ENCODE measurements at regions not wholly inside any gene's neighbourhood (a gene's known extent, or its start where the extent isn't known, plus 50 kb on each side); places are given as distances from the start of the nearest gene placed in this dataset.

GRCh38 chrX:34809096-34809495 lies 133.5 kb upstream of the FAM47B start:
- Histone ChIP-seq H3K9me1 (ENCODE audit: control insufficient read depth, extremely low read depth, insufficient read depth, low read length) (no peaks in the 10 kb centered on the region), H3K4me3 (ENCODE audit: control insufficient read depth in 2 of 3, extremely low read depth in 1 of 3, insufficient read depth in 2 of 3, low read depth in 1 of 3, low read length in 3 of 3) (no peak overlapping the region), H3K36me3 (ENCODE audit: control insufficient read depth in 2 of 2, extremely low read depth in 1 of 2, insufficient read depth in 2 of 2, low read length in 2 of 2) (no peaks in the 10 kb centered on the region), H3K9me3 (ENCODE audit: control insufficient read depth, low read depth, low read length) (no peaks in the 10 kb centered on the region), H3K4me2 (ENCODE audit: control insufficient read depth, extremely low read depth, insufficient read depth, low read depth, low read length) (no peak overlapping the region), H2AFZ (ENCODE audit: control insufficient read depth, low read length) (no peak overlapping the region), H3K9ac (ENCODE audit: control insufficient read depth, extremely low read depth, insufficient read depth, low read length) (no peak overlapping the region), H3K79me2 (ENCODE audit: control insufficient read depth, insufficient read depth, low read length) (no peaks in the 10 kb centered on the region), H3K27me3 (ENCODE audit: control insufficient read depth, extremely low read depth, insufficient read depth, low read length) (no peaks in the 10 kb centered on the region), H4K20me1 (ENCODE audit: control insufficient read depth, extremely low read depth, insufficient read depth, low read length) (no peaks in the 10 kb centered on the region), H3K27ac (ENCODE audit: control insufficient read depth, insufficient read depth, low read length) (no peak overlapping the region), H3K4me1 (ENCODE audit: control insufficient read depth, extremely low read depth, insufficient read depth, low read length) (no peaks in the 10 kb centered on the region)
- DNase-seq (ENCODE audit: low read depth, low spot score): no peak
- no peak for FAIRE-seq
- dilution Hi-C loops (cut with MboI; ENCODE audit: extremely low pct_ligation_motif_present, low sequenced_read_pairs): no loop called here
- TF ChIP-seq EZH2 (IDR thresholded peaks at IDR 0.05; ENCODE audit: low read length) (no peak), CTCF (optimal IDR thresholded peaks at IDR 0.05 in 1 of 3, IDR thresholded peaks at IDR 0.05 in 1 of 3, conservative IDR thresholded peaks at IDR 0.05 in 1 of 3; ENCODE audit: extremely low read depth in 1 of 3, insufficient read depth in 2 of 3, low read length in 3 of 3) (no peak)

- H3K27me3 ChIP-seq (ENCODE audit: control insufficient read depth, extremely low read depth, insufficient read depth, low read length): no peaks in the 10 kb centered on the region
- no peak overlapping the region for H2AFZ ChIP-seq (ENCODE audit: control insufficient read depth, low read length)
- H3K4me2 ChIP-seq (ENCODE audit: control insufficient read depth, extremely low read depth, insufficient read depth, low read depth, low read length): no peak overlapping the region
- H3K9me1 ChIP-seq (ENCODE audit: control insufficient read depth, extremely low read depth, insufficient read depth, low read length): no peaks in the 10 kb centered on the region
- H3K36me3 ChIP-seq (ENCODE audit: control insufficient read depth in 2 of 2, extremely low read depth in 1 of 2, insufficient read depth in 2 of 2, low read length in 2 of 2): no peaks in the 10 kb centered on the region
- H3K27ac ChIP-seq (ENCODE audit: control insufficient read depth, insufficient read depth, low read length): no peak overlapping the region
- H3K4me3 ChIP-seq (ENCODE audit: control insufficient read depth in 2 of 3, extremely low read depth in 1 of 3, insufficient read depth in 2 of 3, low read depth in 1 of 3, low read length in 3 of 3): no peak overlapping the region
- H3K4me1 ChIP-seq (ENCODE audit: control insufficient read depth, extremely low read depth, insufficient read depth, low read length): no peaks in the 10 kb centered on the region
- no peaks in the 10 kb centered on the region for H3K9me3 ChIP-seq (ENCODE audit: control insufficient read depth, low read depth, low read length)
- DNase-seq (ENCODE audit: low read depth, low spot score) (no peak), FAIRE-seq (no peak)
- H3K79me2 ChIP-seq (ENCODE audit: control insufficient read depth, insufficient read depth, low read length): no peaks in the 10 kb centered on the region
- dilution Hi-C loops (cut with MboI; ENCODE audit: extremely low pct_ligation_motif_present, low sequenced_read_pairs): no loop called here
- no peak overlapping the region for H3K9ac ChIP-seq (ENCODE audit: control insufficient read depth, extremely low read depth, insufficient read depth, low read length)
- no peaks in the 10 kb centered on the region for H4K20me1 ChIP-seq (ENCODE audit: control insufficient read depth, extremely low read depth, insufficient read depth, low read length)
- TF ChIP-seq EZH2 (IDR thresholded peaks at IDR 0.05; ENCODE audit: low read length) (no peak), CTCF (optimal IDR thresholded peaks at IDR 0.05 in 1 of 3, IDR thresholded peaks at IDR 0.05 in 1 of 3, conservative IDR thresholded peaks at IDR 0.05 in 1 of 3; ENCODE audit: extremely low read depth in 1 of 3, insufficient read depth in 2 of 3, low read length in 3 of 3) (no peak)
Measured at GRCh38 chrX:34810364-34810763, 132.2 kb upstream of the FAM47B start.
